GM21737 (cell line): ENCODE measurements at regions not wholly inside any gene's neighbourhood (a gene's known extent, or its start where the extent isn't known, plus 50 kb on each side); places are given as distances from the start of the nearest gene placed in this dataset.

ENCODE experiments used
- ATAC-seq: cut with Tn5 transposase; IDR thresholded peaks from one replicate; pipeline ENCODE4 v1.9.1; 2021; ENCODE audit warnings: mild to moderate bottlenecking, moderate library complexity; ENCODE audit not compliant: unreplicated experiment

DNA sequence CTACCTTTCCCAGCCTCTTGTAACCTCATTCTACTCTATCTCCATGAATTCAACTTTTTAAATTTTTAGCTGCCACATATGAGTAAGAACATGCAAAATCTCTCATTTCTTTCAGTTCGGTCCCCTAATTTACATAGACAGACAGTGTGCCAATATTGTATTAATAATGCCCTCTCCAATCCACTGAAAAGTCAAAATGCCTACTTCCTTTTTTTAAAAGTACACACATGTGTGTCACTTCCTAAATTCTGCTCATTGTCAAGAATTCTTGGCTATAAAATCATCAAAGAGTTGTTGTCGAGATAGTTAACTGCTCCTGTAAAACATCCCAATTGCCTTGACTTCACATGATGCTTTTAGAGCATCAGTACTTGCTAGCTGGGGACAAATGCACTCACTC, 84.2 kb upstream of the IL12A start:
- ATAC-seq, result no peak

DNA sequence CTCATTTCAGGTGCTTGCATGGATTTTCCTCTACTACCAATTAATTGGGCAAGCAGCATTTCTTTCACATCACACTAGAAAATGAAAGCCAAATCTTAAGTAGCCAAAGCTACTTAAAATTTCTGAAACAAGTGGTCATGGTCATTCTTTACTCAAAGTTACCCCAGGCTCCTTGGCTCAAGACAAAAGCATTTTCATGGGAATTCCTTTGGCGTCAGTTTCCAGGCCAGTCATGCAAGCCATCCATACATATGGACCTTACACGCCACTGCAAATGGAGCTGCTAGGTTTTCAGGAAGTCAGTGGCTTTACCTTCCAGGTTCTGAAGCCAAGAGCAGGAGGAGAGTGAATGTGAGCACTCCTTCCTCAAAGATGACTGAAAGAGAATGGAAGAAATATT, 83.7 kb upstream of the IL12A start:
- no peak for ATAC-seq

DNA sequence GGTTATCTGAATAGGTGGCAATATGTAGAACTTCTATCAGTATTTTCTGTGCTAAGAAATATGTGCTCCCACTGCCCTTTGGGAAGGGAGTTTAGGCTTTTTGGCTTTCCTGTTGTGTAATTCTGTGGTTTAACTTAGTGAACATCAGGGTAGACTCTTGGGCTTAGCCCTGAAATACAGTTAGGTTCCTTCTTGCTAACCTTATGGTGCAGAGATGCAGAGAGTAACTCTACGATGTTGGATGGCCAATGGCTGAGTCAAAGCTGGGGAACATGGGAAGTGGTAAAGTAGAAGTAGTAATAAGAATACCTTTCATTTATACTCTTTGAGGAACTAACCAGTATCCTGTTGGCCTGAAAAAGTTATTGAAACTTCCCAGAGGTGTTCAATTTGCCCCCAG, 80.8 kb upstream of the IL12A start:
- ATAC-seq, result no peak

DNA sequence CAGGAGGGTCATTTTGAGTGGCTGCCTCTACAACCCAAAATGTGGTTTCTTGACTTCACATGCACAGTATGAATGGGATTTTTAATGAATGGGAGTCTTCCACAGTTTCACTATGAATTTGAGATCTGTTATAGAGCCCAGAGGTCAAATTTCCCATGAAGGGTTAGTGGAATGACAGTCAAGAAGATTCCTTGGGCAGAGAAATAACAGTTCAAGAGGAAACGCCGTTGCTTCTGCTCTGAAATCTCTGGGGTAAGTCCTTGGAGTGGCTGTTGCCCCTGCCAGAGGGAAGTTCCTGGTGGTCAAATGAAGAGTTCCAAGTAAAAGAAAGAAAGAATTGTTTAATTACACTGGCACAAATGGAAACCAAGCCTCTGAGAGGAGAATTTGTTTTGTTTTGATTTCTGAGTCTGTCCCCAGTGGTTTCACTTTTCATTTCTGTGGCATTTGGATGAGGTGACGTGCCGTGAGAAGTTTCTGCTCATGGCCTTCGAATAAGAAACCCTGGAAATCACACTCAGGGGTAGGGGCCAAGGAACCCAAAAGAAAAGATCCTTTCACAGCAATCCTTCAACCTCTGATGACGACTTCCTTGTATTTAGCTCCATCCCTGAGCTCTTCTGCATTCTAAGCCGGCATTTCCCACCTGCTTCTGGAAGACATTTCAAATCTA, 77.5 kb upstream of the IL12A start:
- peak; percentile 79 for ATAC-seq

DNA sequence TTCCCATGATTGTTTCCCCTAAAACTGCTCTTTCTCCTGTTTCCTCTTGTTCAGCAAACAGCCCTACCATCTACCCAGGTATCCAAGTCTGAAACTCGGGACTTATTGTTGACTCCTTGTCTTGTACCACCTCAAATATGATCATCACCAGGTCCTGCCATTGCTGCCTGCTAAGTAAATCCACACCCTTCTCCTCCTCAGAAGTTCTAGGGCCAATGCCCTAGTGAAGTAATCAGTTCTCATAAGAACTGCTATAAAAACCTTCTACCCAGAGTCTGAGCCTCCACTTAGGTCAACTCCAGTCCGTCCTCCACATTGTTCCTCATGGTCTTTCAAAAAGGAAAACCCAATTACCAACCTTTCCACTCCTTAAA, 77.0 kb upstream of the IL12A start:
- no peak for ATAC-seq

DNA sequence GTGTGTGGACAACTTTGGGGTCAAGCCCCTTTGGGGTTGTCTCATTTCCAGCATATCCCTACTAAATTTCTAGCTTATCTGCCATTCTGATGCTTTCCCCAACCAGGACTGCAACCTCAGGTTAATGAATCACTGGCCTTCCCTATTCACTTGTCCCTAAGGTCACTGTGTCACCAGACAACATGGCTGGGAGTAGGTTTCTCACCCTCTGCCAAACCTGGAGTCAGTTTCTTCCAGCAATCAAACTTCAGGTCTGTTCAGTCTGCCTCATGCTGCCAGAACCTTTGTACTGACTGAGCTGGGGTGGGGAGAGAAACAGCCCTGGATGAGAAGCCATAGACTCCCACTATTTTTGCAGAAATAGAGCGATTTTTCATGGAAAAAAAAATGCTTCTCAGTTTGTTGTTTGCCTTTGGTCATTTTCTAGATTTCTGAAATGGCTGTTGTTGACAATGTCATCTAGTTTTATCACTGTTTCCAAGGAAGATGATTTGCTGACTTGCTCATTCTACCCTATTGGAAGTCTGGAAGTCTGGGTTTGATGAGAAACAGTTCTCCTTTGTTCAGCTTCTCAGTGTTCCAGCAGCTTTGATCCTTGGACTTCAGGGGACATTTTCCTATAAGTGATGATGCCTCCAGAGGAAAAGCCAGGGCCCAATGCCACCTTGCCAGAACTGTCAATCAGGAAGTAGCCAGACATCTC, 74.8 kb upstream of the IL12A start:
- ATAC-seq, result no peak

DNA sequence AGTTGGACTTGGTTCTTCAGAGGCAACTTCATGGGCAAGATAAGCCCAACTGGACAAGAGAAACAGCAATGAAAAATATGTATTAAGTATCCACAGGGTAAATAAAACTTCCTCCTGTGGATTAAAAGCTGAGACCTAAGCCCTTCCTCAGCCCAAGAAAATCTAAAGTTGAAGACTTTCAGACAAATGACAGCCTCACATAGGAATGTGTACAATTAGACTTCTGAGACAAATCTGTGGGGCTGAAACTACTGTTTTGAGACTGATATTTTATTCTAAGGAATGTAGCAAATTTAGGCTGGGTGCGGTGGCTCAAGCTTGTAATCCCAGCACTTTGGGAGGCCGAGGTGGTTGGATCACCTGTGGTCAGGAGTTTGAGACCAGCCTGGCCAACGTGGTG, 74.2 kb upstream of the IL12A start:
- no peak for ATAC-seq

DNA sequence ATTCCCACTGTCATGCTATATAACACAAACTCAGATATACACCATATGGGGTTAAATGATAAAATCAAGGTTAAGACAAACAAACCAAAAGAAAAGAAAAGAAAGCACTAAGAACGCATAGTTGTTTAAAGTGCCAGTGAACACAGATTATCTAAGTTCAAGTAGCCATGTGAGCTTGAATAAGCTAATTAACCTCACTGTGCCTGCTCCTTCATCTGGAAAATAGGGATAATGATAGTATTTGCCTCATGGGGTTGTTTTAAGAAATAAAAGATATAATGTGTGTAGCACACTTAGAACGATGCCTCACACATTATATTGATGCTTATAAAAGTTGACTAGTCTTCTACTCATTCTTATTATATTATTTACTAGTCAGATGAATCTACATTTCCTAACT, 72.6 kb upstream of the IL12A start:
- no peak for ATAC-seq

DNA sequence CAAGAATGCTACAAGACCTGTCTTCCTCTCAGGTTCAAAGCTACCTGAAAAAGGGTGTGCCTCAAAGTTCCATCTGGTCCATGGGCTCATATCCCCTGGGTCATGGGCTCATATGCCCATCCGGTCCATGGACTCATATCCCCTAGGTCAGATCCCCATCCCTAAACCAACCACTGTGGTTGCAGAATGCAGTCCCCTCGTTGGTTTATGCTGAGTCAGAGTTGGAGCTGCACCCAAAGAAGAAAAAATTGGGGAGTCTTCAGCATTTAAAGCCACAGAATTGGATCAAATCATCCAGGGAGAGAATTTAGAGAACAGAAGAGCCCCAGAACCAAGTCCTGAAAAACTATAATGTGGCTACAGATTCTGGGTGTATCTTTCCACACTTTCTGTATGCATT, 71.5 kb upstream of the IL12A start:
- ATAC-seq, result no peak

DNA sequence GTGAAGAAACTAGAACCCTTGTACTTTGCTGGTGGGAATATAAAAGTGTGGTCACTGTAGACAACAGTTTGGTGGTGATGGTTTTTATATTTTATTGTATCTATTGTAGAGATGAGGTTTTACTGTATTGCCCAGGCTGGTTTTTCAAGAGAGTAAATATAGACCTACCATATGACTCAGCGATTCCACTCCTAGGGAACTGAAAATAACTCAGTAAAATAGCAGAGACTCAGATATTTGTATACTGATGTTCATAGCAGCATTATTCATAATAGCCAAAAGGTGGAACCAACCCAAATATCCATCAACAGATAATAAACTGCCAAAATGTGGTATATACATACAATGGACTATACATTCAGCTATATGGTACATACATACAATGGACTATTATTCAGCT, 68.8 kb upstream of the IL12A start:
- ATAC-seq, result peak; percentile 61

DNA sequence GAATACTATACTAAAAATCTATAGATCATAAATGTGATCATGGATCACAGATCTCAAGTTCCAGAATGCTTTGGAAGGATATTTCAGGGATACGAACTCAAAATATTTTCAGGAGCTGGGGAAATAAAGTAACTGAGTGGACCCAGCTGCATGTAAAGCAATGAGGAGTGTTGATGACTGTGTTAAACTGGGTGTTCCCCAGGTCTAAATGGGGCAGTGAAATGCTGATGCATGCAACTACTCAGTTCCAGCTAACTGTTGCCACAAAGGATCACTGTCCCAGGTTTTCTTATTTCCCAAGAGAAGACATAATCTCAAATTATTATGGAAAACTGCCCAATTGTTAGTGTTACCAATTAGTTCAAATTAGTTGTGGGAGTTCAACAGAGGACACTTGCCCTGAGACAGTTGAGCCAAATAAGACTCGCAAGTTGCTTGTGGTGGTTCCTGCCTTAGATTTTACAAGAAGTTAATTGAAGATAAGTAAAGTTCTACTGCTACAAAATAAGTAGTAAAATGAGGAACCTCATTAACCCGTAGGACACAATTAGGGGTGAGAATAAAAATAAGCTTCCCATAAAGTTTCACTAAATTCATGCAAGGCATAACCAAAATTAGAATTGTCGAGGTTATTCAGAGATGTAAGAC, 66.3 kb upstream of the IL12A start:
- ATAC-seq, result no peak

DNA sequence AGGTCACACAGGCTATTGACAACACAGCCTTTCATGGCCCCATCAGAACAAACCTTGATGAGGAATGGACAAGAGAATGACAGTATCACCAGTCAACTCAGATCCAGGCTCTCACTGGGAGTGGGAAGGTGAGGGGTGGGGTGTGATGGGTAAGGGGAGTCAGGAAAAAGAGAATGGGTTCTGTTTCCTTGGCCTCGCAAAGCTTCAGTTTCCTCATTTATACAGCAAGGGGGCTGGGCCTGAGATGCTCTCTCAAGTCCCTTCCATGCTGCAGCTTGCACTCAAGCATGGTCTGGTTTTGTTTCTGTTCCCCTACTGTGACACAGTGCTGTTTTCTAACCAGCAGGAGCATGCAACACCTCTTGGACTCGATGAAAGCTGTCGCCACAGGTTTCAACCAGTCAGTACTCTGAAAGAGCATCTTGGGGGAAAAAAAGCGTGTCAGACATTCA, 65.7 kb upstream of the IL12A start:
- ATAC-seq, result peak; percentile 93

DNA sequence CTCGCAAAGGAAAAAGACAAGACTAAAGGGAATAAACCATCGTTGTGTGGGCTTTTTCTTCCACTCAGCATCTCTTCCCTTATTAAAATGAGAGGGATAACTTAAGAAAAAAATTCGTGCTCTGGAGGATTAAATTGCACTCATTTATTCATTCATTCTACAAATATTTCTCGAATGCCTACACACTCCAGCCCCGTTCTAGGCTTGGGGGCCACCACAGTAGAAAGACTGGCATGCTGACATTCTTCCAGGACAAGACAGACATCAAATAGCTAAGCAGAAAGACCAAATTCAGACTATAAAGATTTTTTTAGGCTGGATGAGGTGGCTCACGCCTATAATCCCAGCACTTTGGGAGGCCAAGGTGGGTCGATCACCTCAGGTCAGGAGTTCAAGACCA, 65.3 kb upstream of the IL12A start:
- no peak for ATAC-seq

DNA sequence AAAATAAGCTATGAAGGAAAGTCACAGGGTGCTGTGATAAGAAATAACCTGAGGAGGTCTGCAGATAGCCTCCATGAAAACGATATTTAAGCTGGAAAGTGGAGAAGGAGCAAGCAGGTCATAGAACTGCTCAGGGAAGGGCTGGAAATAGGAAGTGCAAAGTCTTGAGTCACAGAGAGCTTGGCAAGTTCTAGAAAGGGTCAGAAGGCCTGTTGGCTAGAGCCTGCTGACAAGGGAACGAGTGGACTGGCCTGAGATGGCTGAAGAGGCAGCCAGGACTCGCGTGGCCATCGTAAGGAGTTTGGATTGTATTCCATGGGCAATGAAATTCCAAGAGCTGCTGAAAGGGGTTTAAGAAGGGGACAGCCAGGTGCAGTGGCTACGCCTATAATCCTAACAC, 64.7 kb upstream of the IL12A start:
- no peak for ATAC-seq

DNA sequence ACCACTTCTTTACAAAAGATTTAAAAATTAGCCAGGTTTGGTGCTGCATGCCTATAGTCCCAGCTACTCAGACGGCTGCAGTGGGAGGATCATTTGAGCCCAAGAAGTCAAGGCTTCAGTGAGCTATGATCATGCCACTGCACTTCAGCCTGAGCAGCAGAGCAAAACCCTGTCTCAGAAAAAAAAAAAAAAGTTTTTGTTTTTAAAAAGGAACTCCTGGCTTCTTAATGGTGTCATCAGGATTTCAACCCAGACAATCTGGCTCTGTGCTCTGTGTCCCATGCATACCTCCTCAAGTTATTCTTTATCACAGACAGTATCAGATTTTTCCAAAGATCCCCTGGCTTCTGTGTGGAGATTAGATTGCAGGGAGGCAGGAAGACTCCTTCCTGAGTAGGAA, 64.2 kb upstream of the IL12A start:
- ATAC-seq, result no peak

DNA sequence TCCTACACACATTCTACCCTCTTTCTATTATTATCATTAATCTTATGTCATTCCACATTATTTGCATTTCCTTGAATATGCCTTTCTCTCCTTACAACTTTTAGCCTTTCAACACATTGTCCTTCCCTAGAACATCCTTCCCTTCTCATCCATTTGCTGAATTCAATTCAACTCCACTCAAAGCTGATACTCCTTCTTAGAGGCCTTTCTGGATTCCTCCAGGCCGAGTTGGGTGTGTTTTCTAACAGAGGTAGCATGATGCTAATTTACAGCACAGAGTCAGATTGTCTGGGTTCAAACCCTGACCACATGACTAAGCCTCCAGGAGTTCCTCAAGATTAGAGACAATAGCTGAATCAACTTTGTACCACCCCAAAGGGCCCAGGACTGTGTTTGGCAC, 63.4 kb upstream of the IL12A start:
- no peak for ATAC-seq

DNA sequence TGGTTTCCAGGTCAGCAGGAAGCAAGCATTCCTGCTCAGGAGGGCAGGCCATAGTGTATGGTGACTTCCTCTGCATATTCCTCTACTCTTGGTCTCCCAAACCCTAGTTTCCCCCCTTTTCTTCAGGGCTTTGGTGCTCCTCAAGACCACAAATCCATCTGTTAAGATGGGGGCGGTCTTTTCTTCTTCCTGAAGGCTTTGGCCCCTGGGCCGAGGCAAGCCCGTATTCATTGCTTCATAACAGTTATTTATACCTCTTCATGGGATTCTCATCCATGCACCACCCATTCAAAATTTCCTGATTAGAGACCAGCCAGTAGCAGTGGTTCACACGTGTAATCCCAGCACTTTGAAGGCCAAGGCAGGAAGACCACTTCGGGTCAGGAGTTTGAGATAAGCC, 62.1 kb upstream of the IL12A start:
- ATAC-seq, result no peak

DNA sequence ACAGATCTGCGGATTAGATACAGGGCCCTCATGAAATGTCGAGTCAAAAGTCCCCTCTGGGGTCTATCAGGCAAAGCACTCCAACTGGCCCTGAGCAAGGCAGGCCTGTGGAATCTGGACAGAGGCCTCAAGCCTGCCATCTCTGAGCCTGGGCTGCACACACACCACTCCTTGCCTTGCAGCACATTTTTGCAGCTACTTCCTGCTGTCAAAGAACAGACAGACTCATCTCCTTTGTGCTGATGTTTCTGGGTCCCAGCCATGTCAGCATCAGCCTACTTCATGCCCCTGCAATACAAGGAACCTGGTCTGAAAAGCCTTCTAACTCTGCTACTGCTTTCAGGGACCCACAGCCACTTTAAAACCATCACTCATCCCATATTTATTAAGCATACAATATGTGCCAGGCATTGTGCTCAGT, 60.6 kb upstream of the IL12A start:
- ATAC-seq, result no peak

DNA sequence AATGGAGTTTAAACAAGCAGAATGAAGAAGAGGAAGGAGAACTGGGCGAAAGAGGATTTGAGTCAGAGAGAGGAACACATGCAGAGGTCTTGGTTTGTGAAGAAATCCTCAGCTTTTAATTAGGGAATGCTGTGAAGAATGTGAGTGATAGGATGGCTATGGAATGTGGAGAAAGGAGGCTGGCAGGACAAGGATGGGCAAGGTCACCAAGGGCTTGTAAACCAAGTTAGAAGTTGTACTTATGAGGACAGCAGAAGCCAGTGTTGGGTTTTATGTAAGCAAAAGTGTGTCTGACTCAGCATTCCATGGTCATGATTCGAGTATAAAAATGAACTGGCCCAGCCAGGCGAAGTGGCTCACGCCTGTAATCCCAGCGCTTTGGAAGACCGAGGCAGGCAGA, 60.0 kb upstream of the IL12A start:
- ATAC-seq, result no peak

DNA sequence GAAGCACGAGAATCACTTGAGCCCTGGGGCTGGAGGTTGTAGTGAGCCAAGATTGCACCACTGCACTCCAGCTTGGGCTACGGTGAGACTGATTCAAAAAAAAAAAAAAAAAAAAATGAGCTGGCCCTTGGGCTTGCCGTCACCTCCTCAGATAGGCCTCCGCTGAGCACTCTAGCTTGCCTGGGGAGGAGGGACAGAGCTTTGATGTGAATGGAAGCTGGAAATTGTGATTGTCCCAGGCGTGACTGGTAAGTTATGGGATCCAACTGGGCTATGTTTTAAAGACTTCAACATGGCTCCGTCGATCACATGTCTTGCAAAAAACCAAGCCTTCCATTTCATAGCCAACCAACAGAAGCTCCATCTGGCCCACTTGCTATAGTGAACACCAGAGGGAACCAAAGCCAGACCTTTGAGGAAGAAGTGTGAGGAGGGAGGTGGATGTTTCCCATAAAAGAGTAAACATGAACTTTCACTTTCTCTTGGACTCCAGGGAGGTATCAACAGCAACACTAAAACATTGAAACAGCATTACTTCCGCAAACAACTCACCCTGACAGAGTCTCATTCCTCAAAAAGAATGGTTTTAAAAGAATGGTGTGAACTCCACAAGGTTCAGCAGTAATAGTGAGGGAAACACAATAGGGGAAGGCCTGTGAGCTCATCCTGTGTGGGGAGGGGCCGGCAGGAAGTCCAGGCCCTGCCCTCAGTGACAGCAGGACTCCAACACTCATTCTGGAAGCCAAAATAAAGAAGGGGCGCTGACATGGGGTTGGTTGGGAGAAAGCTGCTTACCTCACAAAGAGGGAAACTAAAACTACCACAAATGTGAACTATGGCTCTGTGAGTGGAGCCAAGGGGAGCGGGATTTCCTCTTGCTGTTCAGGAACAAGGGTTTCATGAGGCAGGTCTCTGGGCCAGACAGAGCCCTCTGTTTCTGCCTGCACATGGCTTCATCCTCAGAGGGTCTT, 59.2 kb upstream of the IL12A start:
- ATAC-seq, result peak; percentile 59

DNA sequence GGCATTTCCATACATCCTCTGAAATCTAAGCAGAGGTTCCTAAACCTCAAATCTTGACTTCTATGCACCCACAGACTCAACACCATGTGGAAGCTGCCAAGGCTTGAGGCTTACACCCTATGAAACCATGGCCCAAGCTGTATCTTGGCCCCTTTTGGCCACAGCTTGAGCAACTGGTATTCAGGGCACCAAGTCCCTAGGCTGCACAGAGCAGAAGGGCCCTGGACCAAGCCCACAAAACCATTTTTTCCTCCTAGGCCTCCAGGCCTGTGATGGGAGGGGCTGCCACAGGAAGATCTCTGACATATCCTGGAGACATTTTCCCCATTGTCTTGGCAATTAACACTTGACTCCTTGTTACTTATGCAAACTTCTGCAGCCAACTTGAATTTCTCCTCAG, 54.4 kb upstream of the IL12A start:
- no peak for ATAC-seq
